ENCODE measurements at regions not wholly inside any gene's neighbourhood (a gene's known extent, or its start where the extent isn't known, plus 50 kb on each side); places are given as distances from the start of the nearest gene placed in this dataset.

- H3K4me3 ChIP-seq (ENCODE audit: control insufficient read depth, low read depth, low read length) = no peak overlapping the region
- DNase-seq (ENCODE audit: low read depth) = no peak
- TF ChIP-seq CTCF (conservative IDR thresholded peaks at IDR 0.05; ENCODE audit: control insufficient read depth, insufficient read depth, low read depth, low read length) = no peak
Measured at GRCh38 chrX:109264878-109265277, 217.0 kb downstream of the GUCY2F start.

- no peak for DNase-seq (ENCODE audit: low read depth)
- no peak overlapping the region for H3K4me3 ChIP-seq (ENCODE audit: control insufficient read depth, low read depth, low read length)
- TF ChIP-seq CTCF (conservative IDR thresholded peaks at IDR 0.05; ENCODE audit: control insufficient read depth, insufficient read depth, low read depth, low read length) = no peak
Measured at GRCh38 chrX:109261279-109261678, 220.6 kb downstream of the GUCY2F start.

GRCh38 chrX:109252789-109253188, 229.1 kb downstream of the GUCY2F start:
- H3K4me3 ChIP-seq (ENCODE audit: control insufficient read depth, low read depth, low read length) = no peak overlapping the region
- TF ChIP-seq CTCF (conservative IDR thresholded peaks at IDR 0.05; ENCODE audit: control insufficient read depth, insufficient read depth, low read depth, low read length) = no peak
- DNase-seq (ENCODE audit: low read depth) = no peak

GRCh38 chrX:109218761-109219160, 263.1 kb downstream of the GUCY2F start:
- no peak overlapping the region for H3K4me3 ChIP-seq (ENCODE audit: control insufficient read depth, low read depth, low read length)
- no peak for TF ChIP-seq CTCF (conservative IDR thresholded peaks at IDR 0.05; ENCODE audit: control insufficient read depth, insufficient read depth, low read depth, low read length)

GRCh38 chrX:109199726-109200125, 282.2 kb downstream of the GUCY2F start:
- no peak overlapping the region for H3K4me3 ChIP-seq (ENCODE audit: control insufficient read depth, low read depth, low read length)
- DNase-seq (ENCODE audit: low read depth) = peak; percentile 49
- TF ChIP-seq CTCF (conservative IDR thresholded peaks at IDR 0.05; ENCODE audit: control insufficient read depth, insufficient read depth, low read depth, low read length) = no peak

More at GRCh38 chrX:109218761-109219160, 263.1 kb downstream of the GUCY2F start:
- no peak for DNase-seq (ENCODE audit: low read depth)

- no peak overlapping the region for H3K4me3 ChIP-seq (ENCODE audit: control insufficient read depth, low read depth, low read length)
- TF ChIP-seq CTCF (conservative IDR thresholded peaks at IDR 0.05; ENCODE audit: control insufficient read depth, insufficient read depth, low read depth, low read length) = no peak
- no peak for DNase-seq (ENCODE audit: low read depth)
Measured at GRCh38 chrX:109190542-109190941, 291.3 kb downstream of the GUCY2F start.

All from fibroblast of mammary gland (primary cell).